ENCODE measurements at regions not wholly inside any gene's neighbourhood (a gene's known extent, or its start where the extent isn't known, plus 50 kb on each side); places are given as distances from the start of the nearest gene placed in this dataset.

- no peak overlapping the region for H3K27ac ChIP-seq
- ChIA-PET CTCF (interaction anchor here (0.6 kb wide), 1 partner anchor 91 kb away, joined by 3 read pairs; no protein-coding TSS in a partner anchor), POLR2A (ENCODE audit: low non-redundant PET) (no interaction called here)
- DNase-seq (ENCODE audit: low spot score) = peak; percentile 26
- TF ChIP-seq CTCF (conservative IDR thresholded peaks at IDR 0.05; ENCODE audit: low read depth) = peak; percentile 67
Measured at GRCh38 chr10:51001587-51001986, 72.7 kb upstream of the PRKG1 start.

GRCh38 chr10:51002469-51002868 lies 71.8 kb upstream of the PRKG1 start:
- POLR2A ChIA-PET (ENCODE audit: low non-redundant PET) = no interaction called here
- CTCF ChIA-PET = interaction anchor here (0.6 kb wide), 1 partner anchor 90 kb away, joined by 3 read pairs; no protein-coding TSS in a partner anchor
- DNase-seq (ENCODE audit: low spot score) = no peak
- H3K27ac ChIP-seq = no peak overlapping the region
- no peak for TF ChIP-seq CTCF (conservative IDR thresholded peaks at IDR 0.05; ENCODE audit: low read depth)

GRCh38 chr10:51004776-51005175 lies 69.5 kb upstream of the PRKG1 start:
- no peak for TF ChIP-seq CTCF (conservative IDR thresholded peaks at IDR 0.05; ENCODE audit: low read depth)
- POLR2A ChIA-PET (ENCODE audit: low non-redundant PET) = no interaction called here
- CTCF ChIA-PET = interaction anchor here (0.6 to 0.7 kb wide), 2 partner anchors 446 to 982 kb away, joined by 4 to 5 read pairs; no protein-coding TSS in a partner anchor
- no peak overlapping the region for H3K27ac ChIP-seq
- no peak for DNase-seq (ENCODE audit: low spot score)

GRCh38 chr10:51005551-51005950 lies 68.7 kb upstream of the PRKG1 start:
- ChIA-PET POLR2A (ENCODE audit: low non-redundant PET) (no interaction called here), CTCF (interaction anchor here (0.5 to 0.6 kb wide), 2 partner anchors 10 to 368 kb away, joined by 3 to 4 read pairs; no protein-coding TSS in a partner anchor)
- TF ChIP-seq CTCF (conservative IDR thresholded peaks at IDR 0.05; ENCODE audit: low read depth) = no peak
- no peak for DNase-seq (ENCODE audit: low spot score)
- H3K27ac ChIP-seq = no peak overlapping the region

- no peak for TF ChIP-seq CTCF (conservative IDR thresholded peaks at IDR 0.05; ENCODE audit: low read depth)
- ChIA-PET CTCF (no interaction called here), POLR2A (ENCODE audit: low non-redundant PET) (no interaction called here)
- H3K27ac ChIP-seq = no peak overlapping the region
- DNase-seq (ENCODE audit: low spot score) = no peak
Measured at GRCh38 chr10:51006686-51007085, 67.6 kb upstream of the PRKG1 start.

GRCh38 chr10:51007781-51008180 lies 66.5 kb upstream of the PRKG1 start:
- CTCF ChIA-PET = no interaction called here

More at GRCh38 chr10:51007781-51008180, 66.5 kb upstream of the PRKG1 start:
- DNase-seq (ENCODE audit: low spot score) = no peak
- TF ChIP-seq CTCF (conservative IDR thresholded peaks at IDR 0.05; ENCODE audit: low read depth) = no peak
- POLR2A ChIA-PET (ENCODE audit: low non-redundant PET) = no interaction called here
- no peak overlapping the region for H3K27ac ChIP-seq

All from RWPE1 (cell line).